ENCODE measurements at regions not wholly inside any gene's neighbourhood (a gene's known extent, or its start where the extent isn't known, plus 50 kb on each side); places are given as distances from the start of the nearest gene placed in this dataset.
"Not testable (repeated sequence)": the region's sequence is repeated elsewhere in the genome, so short reads cannot be mapped to it uniquely, and the experiment has no call there.

- H3K4me1 Mint-ChIP-seq, result no peaks in the 10 kb centered on the region
- no peak for ATAC-seq
These were observed 170.8 kb upstream of the PHACTR1 start for GRCh38 chr6:12545619-12546409.

GRCh38 chr6:12546410-12547002 is 170.1 kb upstream of the PHACTR1 start:
- Mint-ChIP-seq H3K36me3 (no peaks in the 10 kb centered on the region), H3K4me1 (no peaks in the 10 kb centered on the region), H3K27me3 (peaks cover 20% of the 10 kb centered on the region), H3K4me3 (no peak overlapping the region), H3K9me3 (peaks cover 6% of the 10 kb centered on the region), H3K27ac (no peak overlapping the region)
- ATAC-seq, result no peak

More at GRCh38 chr6:12545619-12546409, 170.8 kb upstream of the PHACTR1 start:
- Mint-ChIP-seq H3K27me3 (peaks cover 14% of the 10 kb centered on the region), H3K27ac (no peak overlapping the region), H3K9me3 (peaks cover 6% of the 10 kb centered on the region), H3K36me3 (no peaks in the 10 kb centered on the region), H3K4me3 (no peak overlapping the region)

- Mint-ChIP-seq H3K9me3 (no peaks in the 10 kb centered on the region), H3K4me3 (no peak overlapping the region), H3K27me3 (peaks cover 26% of the 10 kb centered on the region), H3K27ac (no peak overlapping the region), H3K4me1 (no peaks in the 10 kb centered on the region), H3K36me3 (no peaks in the 10 kb centered on the region)
- ATAC-seq, result no peak
These were observed 168.0 kb upstream of the PHACTR1 start for GRCh38 chr6:12548526-12548925.

GRCh38 chr6:12549445-12549844 is 167.1 kb upstream of the PHACTR1 start:
- not testable (repeated sequence) for H3K9me3 Mint-ChIP-seq, ATAC-seq, H3K4me1 Mint-ChIP-seq, H3K27ac Mint-ChIP-seq, H3K36me3 Mint-ChIP-seq, H3K4me3 Mint-ChIP-seq
- H3K27me3 Mint-ChIP-seq, result peaks cover 26% of the 10 kb centered on the region

- not testable (repeated sequence) for H3K36me3 Mint-ChIP-seq, H3K4me3 Mint-ChIP-seq, H3K4me1 Mint-ChIP-seq, H3K27ac Mint-ChIP-seq, ATAC-seq
- Mint-ChIP-seq H3K27me3 (peaks cover 29% of the 10 kb centered on the region), H3K9me3 (peaks cover 10% of the 10 kb centered on the region)
These were observed 161.7 kb upstream of the PHACTR1 start for GRCh38 chr6:12554820-12555219.

GRCh38 chr6:12555267-12555666 is 161.3 kb upstream of the PHACTR1 start:
- Mint-ChIP-seq H3K27ac (no peak overlapping the region), H3K4me1 (no peaks in the 10 kb centered on the region), H3K9me3 (peaks cover 13% of the 10 kb centered on the region), H3K4me3 (no peak overlapping the region), H3K36me3 (no peaks in the 10 kb centered on the region), H3K27me3 (peaks cover 32% of the 10 kb centered on the region)
- no peak for ATAC-seq

- Mint-ChIP-seq H3K27me3 (peaks cover 32% of the 10 kb centered on the region), H3K36me3 (no peaks in the 10 kb centered on the region), H3K4me1 (no peaks in the 10 kb centered on the region), H3K4me3 (no peak overlapping the region), H3K27ac (no peak overlapping the region), H3K9me3 (peaks cover 15% of the 10 kb centered on the region)
- ATAC-seq, result no peak
These were observed 160.8 kb upstream of the PHACTR1 start for GRCh38 chr6:12555781-12556180.

- no peaks in the 10 kb centered on the region for H3K4me1 Mint-ChIP-seq
- H3K27me3 Mint-ChIP-seq, result peaks cover 20% of the 10 kb centered on the region
- no peak overlapping the region for H3K4me3 Mint-ChIP-seq
- ATAC-seq, result no peak
- H3K27ac Mint-ChIP-seq, result no peak overlapping the region
- no peaks in the 10 kb centered on the region for H3K36me3 Mint-ChIP-seq
- H3K9me3 Mint-ChIP-seq, result peaks cover 15% of the 10 kb centered on the region
These were observed 158.8 kb upstream of the PHACTR1 start for GRCh38 chr6:12557765-12558164.

- no peaks in the 10 kb centered on the region for H3K4me1 Mint-ChIP-seq
- ATAC-seq, result no peak
- H3K36me3 Mint-ChIP-seq, result no peaks in the 10 kb centered on the region
- H3K9me3 Mint-ChIP-seq, result peaks cover 18% of the 10 kb centered on the region
- H3K27ac Mint-ChIP-seq, result no peak overlapping the region
- no peak overlapping the region for H3K4me3 Mint-ChIP-seq
- H3K27me3 Mint-ChIP-seq, result peaks cover 20% of the 10 kb centered on the region
These were observed 156.3 kb upstream of the PHACTR1 start for GRCh38 chr6:12560315-12560714.

GRCh38 chr6:12566618-12567123 is 149.9 kb upstream of the PHACTR1 start:
- no peak for ATAC-seq
- Mint-ChIP-seq H3K4me1 (no peaks in the 10 kb centered on the region), H3K9me3 (peaks cover 3% of the 10 kb centered on the region), H3K27ac (no peak overlapping the region), H3K27me3 (no peaks in the 10 kb centered on the region), H3K4me3 (no peak overlapping the region), H3K36me3 (no peaks in the 10 kb centered on the region)

GRCh38 chr6:12567682-12568081 is 148.9 kb upstream of the PHACTR1 start:
- no peak for ATAC-seq
- Mint-ChIP-seq H3K36me3 (no peaks in the 10 kb centered on the region), H3K4me3 (no peak overlapping the region), H3K27me3 (no peaks in the 10 kb centered on the region), H3K9me3 (peaks cover 3% of the 10 kb centered on the region), H3K27ac (no peak overlapping the region), H3K4me1 (no peaks in the 10 kb centered on the region)

- Mint-ChIP-seq H3K4me3 (no peak overlapping the region), H3K27ac (no peak overlapping the region), H3K36me3 (no peaks in the 10 kb centered on the region), H3K9me3 (no peaks in the 10 kb centered on the region), H3K4me1 (no peaks in the 10 kb centered on the region), H3K27me3 (no peaks in the 10 kb centered on the region)
- no peak for ATAC-seq
These were observed 146.9 kb upstream of the PHACTR1 start for GRCh38 chr6:12569646-12570045.

GRCh38 chr6:12570461-12571030 is 146.0 kb upstream of the PHACTR1 start:
- Mint-ChIP-seq H3K27ac (no peak overlapping the region), H3K27me3 (no peaks in the 10 kb centered on the region), H3K4me1 (no peaks in the 10 kb centered on the region), H3K9me3 (no peaks in the 10 kb centered on the region), H3K36me3 (no peaks in the 10 kb centered on the region), H3K4me3 (no peak overlapping the region)
- ATAC-seq, result no peak

- no peak overlapping the region for H3K4me3 Mint-ChIP-seq
- no peaks in the 10 kb centered on the region for H3K27me3 Mint-ChIP-seq
- H3K9me3 Mint-ChIP-seq, result no peaks in the 10 kb centered on the region
- no peak for ATAC-seq
- no peaks in the 10 kb centered on the region for H3K4me1 Mint-ChIP-seq
- H3K27ac Mint-ChIP-seq, result no peak overlapping the region
- no peaks in the 10 kb centered on the region for H3K36me3 Mint-ChIP-seq
These were observed 143.4 kb upstream of the PHACTR1 start for GRCh38 chr6:12572896-12573827.

GRCh38 chr6:12575961-12576360 is 140.6 kb upstream of the PHACTR1 start:
- H3K27me3 Mint-ChIP-seq, result no peaks in the 10 kb centered on the region
- no peak overlapping the region for H3K27ac Mint-ChIP-seq
- no peak overlapping the region for H3K4me3 Mint-ChIP-seq
- H3K4me1 Mint-ChIP-seq, result no peaks in the 10 kb centered on the region
- ATAC-seq, result no peak
- H3K9me3 Mint-ChIP-seq, result no peaks in the 10 kb centered on the region
- H3K36me3 Mint-ChIP-seq, result no peaks in the 10 kb centered on the region

Measured in stimulated activated memory B cell treated with anti-CD40 and anti-IgM and Interleukin-4, amounts not matched to agents 10 μg/mL and 1 μg/mL and 100 μg/mL, for 72 hours (primary cell).